OCI-LY1 (cell line): ENCODE measurements at regions not wholly inside any gene's neighbourhood (a gene's known extent, or its start where the extent isn't known, plus 50 kb on each side); places are given as distances from the start of the nearest gene placed in this dataset.

ENCODE experiments used
- H2AFZ ChIP-seq: fragments of 200-600 bp; sonication (generic), shearing (Covaris generic); 2 replicates; pipeline ENCODE4 v1.6.0; 2014; ENCODE audit warnings: antibody characterized with exemption, mild to moderate bottlenecking, low read length
- H3F3A ChIP-seq: fragments of 200-600 bp; sonication (generic), shearing (Covaris generic); 2 replicates; pipeline ENCODE4 v1.6.0; 2014; ENCODE audit warnings: mild to moderate bottlenecking, antibody characterized with exemption, low read length, moderate library complexity; ENCODE audit not compliant: insufficient read depth
- H3K27ac ChIP-seq: fragments of 200-600 bp; sonication (generic); 2 replicates; pipeline ENCODE4 v1.5.1; 2014; ENCODE audit warnings: low read length, mixed run types, mild to moderate bottlenecking, low read depth; ENCODE audit not compliant: poor library complexity, severe bottlenecking
- H3K27me3 ChIP-seq: fragments of 200-600 bp; sonication (generic); 2 replicates; pipeline ENCODE4 v1.6.0; 2014; ENCODE audit warnings: antibody characterized with exemption, mild to moderate bottlenecking, low read length, moderate library complexity; ENCODE audit not compliant: insufficient read depth
- H3K36me3 ChIP-seq: fragments of 200-600 bp; sonication (generic); 2 replicates; pipeline ENCODE4 v1.6.1; 2014; ENCODE audit warnings: mild to moderate bottlenecking, antibody characterized with exemption, low read length, moderate library complexity, mixed read lengths; ENCODE audit not compliant: insufficient read depth
- H3K4me1 ChIP-seq: fragments of 200-600 bp; sonication (generic); 2 replicates; pipeline ENCODE4 v1.5.1; 2014; ENCODE audit warnings: mild to moderate bottlenecking, low read length, moderate library complexity; ENCODE audit not compliant: insufficient read depth, severe bottlenecking
- H3K4me2 ChIP-seq: fragments of 200-600 bp; sonication (generic), shearing (Covaris generic); 2 replicates; pipeline ENCODE4 v1.6.1; 2014; ENCODE audit warnings: low read length
- H3K4me3 ChIP-seq: fragments of 200-600 bp; sonication (generic); 2 replicates; pipeline ENCODE4 v1.5.1; 2014; ENCODE audit warnings: low read length, low read depth, mild to moderate bottlenecking, mixed read lengths; ENCODE audit not compliant: poor library complexity, severe bottlenecking
- H3K79me2 ChIP-seq: fragments of 200-600 bp; shearing (Covaris generic); 2 replicates; pipeline ENCODE4 v1.6.1; 2016; ENCODE audit warnings: mixed run types, low read length, mixed read lengths; ENCODE audit not compliant: insufficient read depth
- H3K9ac ChIP-seq: fragments of 200-600 bp; sonication (generic), shearing (Covaris generic); 2 replicates; pipeline ENCODE4 v1.6.1; 2014; ENCODE audit warnings: mild to moderate bottlenecking, low read length, mixed read lengths
- H3K9me2 ChIP-seq: fragments of 200-600 bp; sonication (generic), shearing (Covaris generic); 2 replicates; pipeline ENCODE4 v1.6.1; 2014; ENCODE audit warnings: low read depth, mild to moderate bottlenecking, low read length, mixed read lengths
- H3K9me3 ChIP-seq: fragments of 200-600 bp; shearing (Covaris generic); 2 replicates; pipeline ENCODE4 v1.6.1; 2014; ENCODE audit warnings: low read length, mixed read lengths
- H4K20me1 ChIP-seq: fragments of 200-600 bp; sonication (generic), shearing (Covaris generic); 2 replicates; pipeline ENCODE4 v1.6.0; 2016; ENCODE audit warnings: mild to moderate bottlenecking, low read length; ENCODE audit not compliant: insufficient read depth
- CTCF ChIP-seq: fragments of 200-600 bp; sonication (generic), shearing (Covaris generic); IDR thresholded peaks from 2 replicates; pipeline ENCODE4 v1.5.1; 2017; ENCODE audit warnings: mild to moderate bottlenecking, antibody characterized with exemption, low read length, moderate library complexity, mixed read lengths
- EZH2 ChIP-seq: fragments of 200-600 bp; sonication (generic), shearing (Covaris generic); IDR thresholded peaks from 2 replicates; pipeline ENCODE4 v1.8.0; 2017; ENCODE audit warnings: borderline replicate concordance, mixed run types, mild to moderate bottlenecking, antibody characterized with exemption, low read length, moderate library complexity, mixed read lengths

- Histone ChIP-seq H3K9ac (no peak overlapping the region), H3K27ac (no peak overlapping the region), H3K9me2 (no peaks in the 10 kb centered on the region), H3K79me2 (no peaks in the 10 kb centered on the region), H3K27me3 (no peaks in the 10 kb centered on the region), H3K4me3 (no peak overlapping the region), H3F3A (no peaks in the 10 kb centered on the region), H3K4me1 (no peaks in the 10 kb centered on the region), H3K9me3 (no peaks in the 10 kb centered on the region), H3K4me2 (no peak overlapping the region), H2AFZ (no peak overlapping the region), H3K36me3 (no peaks in the 10 kb centered on the region), H4K20me1 (no peaks in the 10 kb centered on the region)
- TF ChIP-seq EZH2 (no peak), CTCF (no peak)
Observed at GRCh38 chr3:43178891-43179366, 73.0 kb upstream of the POMGNT2 start.

GRCh38 chr3:43177085-43177484 lies 71.2 kb upstream of the POMGNT2 start:
- no peak overlapping the region for H3K9ac ChIP-seq
- no peaks in the 10 kb centered on the region for H4K20me1 ChIP-seq
- no peak overlapping the region for H2AFZ ChIP-seq
- no peak overlapping the region for H3K4me3 ChIP-seq
- H3K4me1 ChIP-seq = no peaks in the 10 kb centered on the region
- no peak overlapping the region for H3K4me2 ChIP-seq
- no peaks in the 10 kb centered on the region for H3K36me3 ChIP-seq
- no peaks in the 10 kb centered on the region for H3F3A ChIP-seq
- no peak overlapping the region for H3K27ac ChIP-seq
- no peaks in the 10 kb centered on the region for H3K79me2 ChIP-seq
- H3K9me3 ChIP-seq = no peaks in the 10 kb centered on the region
- no peaks in the 10 kb centered on the region for H3K27me3 ChIP-seq
- TF ChIP-seq CTCF = no peak
- TF ChIP-seq EZH2 = no peak
- H3K9me2 ChIP-seq = no peaks in the 10 kb centered on the region

GRCh38 chr3:43176666-43177065 lies 70.8 kb upstream of the POMGNT2 start:
- Histone ChIP-seq H3K4me3 (no peak overlapping the region), H3K9me2 (no peaks in the 10 kb centered on the region), H3K27me3 (no peaks in the 10 kb centered on the region), H3K79me2 (no peaks in the 10 kb centered on the region), H3K36me3 (no peaks in the 10 kb centered on the region), H2AFZ (no peak overlapping the region), H3K27ac (no peak overlapping the region), H3K4me1 (no peaks in the 10 kb centered on the region), H3F3A (no peaks in the 10 kb centered on the region), H3K4me2 (no peak overlapping the region), H3K9ac (no peak overlapping the region), H3K9me3 (no peaks in the 10 kb centered on the region), H4K20me1 (no peaks in the 10 kb centered on the region)
- TF ChIP-seq EZH2 = no peak
- TF ChIP-seq CTCF = no peak
